ACHN (cell line): ENCODE measurements at regions not wholly inside any gene's neighbourhood (a gene's known extent, or its start where the extent isn't known, plus 50 kb on each side); places are given as distances from the start of the nearest gene placed in this dataset.
A peak's percentile ranks its signal among the peaks of the same experiment; 100 is the strongest.
"Not testable (repeated sequence)": the region's sequence is repeated elsewhere in the genome, so short reads cannot be mapped to it uniquely, and the experiment has no call there.

Source experiments
- DNase-seq: peaks from one replicate; pipeline ENCODE4 v3.0.0-alpha.2; 2015
- in situ Hi-C: cut with HindIII; loops from 2 replicates; pipeline ENCODE4 v1.10.0; 2017; ENCODE audit warnings: low sequenced_read_pairs, low pct_ligation_motif_present, low pct_unique_long_range_greater_than_20kb

GRCh38 chr1:238981317-238981933, 404.9 kb upstream of the CHRM3 start:
- no peak for DNase-seq
- in situ Hi-C loops, result no loop called here

GRCh38 chr1:238980053-238980452, 406.3 kb upstream of the CHRM3 start:
- DNase-seq, result no peak
- in situ Hi-C loops, result no loop called here

GRCh38 chr1:238964631-238965030, 421.7 kb upstream of the CHRM3 start:
- in situ Hi-C loops, result no loop called here
- DNase-seq, result no peak

GRCh38 chr1:238962941-238963340, 423.4 kb upstream of the CHRM3 start:
- in situ Hi-C loops, result no loop called here
- DNase-seq, result no peak

DNA sequence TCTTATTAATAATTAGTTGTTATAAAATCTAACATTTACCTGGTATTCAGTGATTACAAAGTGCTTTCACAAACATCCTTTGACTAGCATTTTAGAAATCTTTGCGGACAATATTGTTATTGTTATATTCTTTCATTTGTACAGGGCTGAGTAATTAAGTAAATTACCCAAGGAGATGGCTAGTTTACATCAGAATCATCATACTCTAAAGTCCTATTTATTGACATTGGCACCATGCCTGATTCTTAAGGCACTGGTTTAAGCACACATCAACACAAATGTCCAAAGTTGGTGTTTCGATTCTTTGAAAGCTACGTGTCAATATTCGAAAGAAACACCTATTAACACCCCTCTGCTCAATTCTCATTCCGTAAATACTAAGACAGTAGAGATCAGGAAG, 424.6 kb upstream of the CHRM3 start:
- DNase-seq, result no peak
- in situ Hi-C loops, result no loop called here

GRCh38 chr1:238960071-238960470, 426.3 kb upstream of the CHRM3 start:
- DNase-seq, result no peak
- in situ Hi-C loops, result no loop called here

- DNase-seq, result no peak
- in situ Hi-C loops, result no loop called here
Observed at GRCh38 chr1:238955934-238956333, 430.4 kb upstream of the CHRM3 start.

DNA sequence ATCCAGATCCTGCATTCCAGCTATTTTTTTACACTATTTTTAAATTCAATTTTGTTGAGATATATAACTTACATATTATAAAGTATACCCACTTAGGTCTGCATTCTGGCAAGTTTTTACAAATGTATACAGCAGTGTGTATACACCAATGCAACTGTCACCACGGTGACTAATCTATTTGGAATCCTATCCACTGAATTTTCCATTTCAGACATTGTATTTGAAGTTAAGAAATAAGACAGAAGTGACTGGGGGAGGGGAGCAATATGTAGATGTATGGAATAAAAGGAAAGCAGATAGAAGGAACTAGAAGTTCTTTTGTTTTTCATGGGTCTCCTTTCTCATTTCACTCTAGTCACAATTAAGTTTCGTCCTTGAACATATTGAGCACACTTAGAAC, 431.5 kb upstream of the CHRM3 start:
- no peak for DNase-seq
- in situ Hi-C loops, result no loop called here

- in situ Hi-C loops, result no loop called here
- DNase-seq, result no peak
Observed at GRCh38 chr1:238953448-238954010, 432.8 kb upstream of the CHRM3 start.

GRCh38 chr1:238951809-238952208, 434.6 kb upstream of the CHRM3 start:
- DNase-seq, result peak; percentile 67
- in situ Hi-C loops, result no loop called here

DNA sequence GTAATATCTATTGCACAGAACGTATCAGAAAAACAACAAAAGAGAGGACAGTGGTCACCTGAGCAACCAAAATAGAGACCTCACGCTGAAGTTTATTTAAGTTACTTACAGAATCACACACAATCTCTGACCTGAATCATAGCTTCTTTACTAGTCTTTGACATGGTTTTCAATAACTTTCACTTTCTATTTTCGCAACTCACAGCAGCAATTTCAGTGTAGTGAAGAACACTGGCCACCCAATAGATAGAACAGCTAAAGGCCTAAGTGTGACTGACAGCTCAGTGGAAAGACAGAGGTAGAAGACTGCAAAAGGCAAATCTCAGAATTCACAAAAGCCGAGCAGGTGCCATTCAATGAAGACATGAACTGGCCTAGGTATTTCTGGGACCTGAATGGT, 435.6 kb upstream of the CHRM3 start:
- in situ Hi-C loops, result no loop called here
- DNase-seq, result peak; percentile 57

DNA sequence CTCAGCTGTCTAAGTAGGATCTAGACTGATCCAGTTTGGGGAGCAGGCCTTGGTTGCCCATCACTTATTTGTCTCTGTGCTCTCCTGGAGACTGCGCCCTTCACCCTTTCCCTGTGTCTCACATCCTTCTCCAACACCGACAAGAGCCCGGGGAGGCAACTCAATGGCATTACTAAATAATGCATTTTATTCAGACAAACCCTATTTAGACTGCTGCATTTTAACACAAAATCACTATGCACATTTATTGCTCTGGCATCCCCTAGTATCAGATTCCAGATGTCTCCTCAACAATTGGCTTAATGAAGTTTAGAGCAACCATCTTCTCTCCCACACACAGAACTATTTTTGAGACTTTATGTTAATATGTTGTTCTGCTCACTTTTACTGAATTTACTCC, 436.4 kb upstream of the CHRM3 start:
- in situ Hi-C loops, result no loop called here
- no peak for DNase-seq

GRCh38 chr1:238944028-238944427, 442.3 kb upstream of the CHRM3 start:
- in situ Hi-C loops, result no loop called here

GRCh38 chr1:238927899-238928298, 458.5 kb upstream of the CHRM3 start:
- DNase-seq, result no peak
- in situ Hi-C loops, result no loop called here

More at GRCh38 chr1:238944028-238944427, 442.3 kb upstream of the CHRM3 start:
- DNase-seq, result no peak

DNA sequence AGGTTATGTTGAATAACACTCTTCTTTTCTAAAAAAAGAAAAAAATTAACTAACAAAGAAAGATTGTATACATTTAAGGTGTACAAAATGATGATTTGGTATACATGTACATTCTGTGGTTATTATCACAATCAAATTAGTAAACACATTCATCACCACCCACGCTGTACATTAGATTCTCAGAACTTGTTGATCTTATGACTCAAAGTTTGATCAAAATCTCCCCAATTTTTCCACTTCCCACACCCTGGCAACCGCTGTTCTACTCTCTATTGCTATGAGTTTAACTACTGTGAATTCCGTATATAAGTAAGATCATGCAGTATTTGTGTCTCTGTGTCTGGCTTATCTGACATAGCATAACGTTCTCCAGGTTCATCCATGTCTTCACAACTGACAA, 469.5 kb upstream of the CHRM3 start:
- no peak for DNase-seq
- in situ Hi-C loops, result no loop called here

- DNase-seq, result no peak
- in situ Hi-C loops, result no loop called here
Observed at GRCh38 chr1:238914346-238914745, 472.0 kb upstream of the CHRM3 start.

DNA sequence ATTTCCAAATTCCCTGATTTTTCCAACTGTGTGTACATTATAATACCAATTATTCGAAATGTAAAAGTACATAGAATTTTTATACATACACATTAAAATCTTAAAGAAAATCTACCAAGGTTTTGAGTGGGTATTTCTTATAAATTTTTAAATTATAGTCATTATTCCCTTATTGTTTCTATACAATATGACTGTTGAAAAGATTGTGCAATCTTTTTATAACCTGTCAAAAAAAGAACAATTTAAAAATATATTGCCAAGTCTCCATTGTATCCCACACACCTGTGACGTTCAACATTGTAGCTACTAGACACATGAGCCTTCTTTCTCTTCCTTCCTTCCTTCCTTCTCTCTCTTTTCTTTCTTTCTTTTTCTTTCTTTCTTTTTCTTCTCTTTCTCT, 473.2 kb upstream of the CHRM3 start:
- in situ Hi-C loops, result no loop called here
- DNase-seq, result no peak

- in situ Hi-C loops, result no loop called here
- no peak for DNase-seq
Observed at GRCh38 chr1:238912148-238912547, 474.2 kb upstream of the CHRM3 start.

GRCh38 chr1:238902752-238903151, 483.6 kb upstream of the CHRM3 start:
- in situ Hi-C loops, DNase-seq: not testable (repeated sequence)

DNA sequence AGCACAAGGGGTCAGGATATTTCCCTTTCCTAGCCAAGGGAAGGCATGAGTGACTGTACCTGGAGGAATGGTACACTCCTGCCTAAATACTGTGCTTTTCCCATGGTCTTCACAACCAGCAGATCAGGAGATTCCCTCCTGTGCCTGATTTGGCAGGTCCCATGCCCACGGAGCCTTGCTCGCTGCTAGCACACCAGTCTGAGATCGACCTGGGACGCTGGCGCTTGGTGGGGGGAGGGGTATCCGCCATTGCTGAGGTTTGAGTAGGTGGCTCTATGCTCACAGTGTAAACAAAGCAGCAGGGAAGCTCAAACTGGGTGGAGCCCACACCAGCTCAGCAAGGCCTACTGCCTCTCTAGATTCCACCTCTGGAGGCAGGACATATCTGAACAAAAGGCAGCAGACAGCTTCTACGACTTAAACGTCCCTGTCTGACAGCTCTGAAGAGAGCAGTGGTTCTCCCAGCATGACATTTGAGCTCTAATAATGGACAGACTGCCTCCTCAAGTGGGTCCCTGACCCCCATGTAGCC, 486.0 kb upstream of the CHRM3 start:
- in situ Hi-C loops, result no loop called here
- no peak for DNase-seq
